ENCODE measurements at regions not wholly inside any gene's neighbourhood (a gene's known extent, or its start where the extent isn't known, plus 50 kb on each side); places are given as distances from the start of the nearest gene placed in this dataset.
"Not testable (repeated sequence)": the region's sequence is repeated elsewhere in the genome, so short reads cannot be mapped to it uniquely, and the experiment has no call there.

GRCh38 chrX:151042842-151043241 is 59.7 kb downstream of the HMGB3 start:
- DNase-seq = no peak

- not testable (repeated sequence) for DNase-seq
These were observed 83.2 kb downstream of the HMGB3 start for GRCh38 chrX:151066373-151066772.

- no peak for DNase-seq
These were observed 90.6 kb downstream of the HMGB3 start for GRCh38 chrX:151073767-151074166.

GRCh38 chrX:151081016-151081415 is 95.4 kb upstream of the GPR50 start:
- DNase-seq = no peak

- DNase-seq = peak; percentile 60
These were observed 94.1 kb upstream of the GPR50 start for GRCh38 chrX:151082077-151082948.

GRCh38 chrX:151084454-151084853 is 91.9 kb upstream of the GPR50 start:
- DNase-seq = no peak

GRCh38 chrX:151085207-151085606 is 91.2 kb upstream of the GPR50 start:
- DNase-seq = no peak

GRCh38 chrX:151088221-151088620 is 88.2 kb upstream of the GPR50 start:
- DNase-seq = no peak

GRCh38 chrX:151099001-151099400 is 77.4 kb upstream of the GPR50 start:
- no peak for DNase-seq

- DNase-seq = no peak
These were observed 75.6 kb upstream of the GPR50 start for GRCh38 chrX:151100799-151101198.

- not testable (repeated sequence) for DNase-seq
These were observed 63.2 kb upstream of the GPR50 start for GRCh38 chrX:151113200-151113599.
